ENCODE measurements at regions not wholly inside any gene's neighbourhood (a gene's known extent, or its start where the extent isn't known, plus 50 kb on each side); places are given as distances from the start of the nearest gene placed in this dataset.

DNA sequence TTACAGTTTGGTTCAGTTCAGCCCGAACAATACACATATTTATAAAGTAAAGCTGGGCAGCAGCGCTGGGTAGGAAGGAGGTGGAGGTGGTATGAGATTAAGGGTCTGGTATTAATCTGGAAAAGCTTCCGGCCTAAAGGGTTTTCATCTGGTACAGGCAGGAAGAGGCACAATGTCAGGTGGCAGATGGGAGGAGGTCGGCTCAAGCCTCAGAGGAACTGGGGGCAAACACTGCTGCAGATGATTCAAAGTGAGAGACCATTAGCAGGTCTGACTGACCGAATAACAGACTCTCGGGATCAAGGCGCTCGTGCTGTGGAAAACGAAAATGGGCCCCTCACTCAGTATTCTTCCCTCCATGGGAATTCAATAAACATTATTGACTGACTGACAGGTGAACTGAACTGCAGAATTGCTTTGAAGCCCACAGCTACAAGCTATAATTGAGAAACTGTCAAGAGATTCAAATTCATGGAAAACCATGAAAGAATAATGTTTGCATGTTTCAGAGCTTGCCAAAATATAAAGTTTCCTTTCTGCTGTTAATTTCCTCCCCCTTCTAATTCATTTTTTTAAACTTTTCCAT, 75.3 kb downstream of the TMEM167A start:
- no peaks in the 10 kb centered on the region for H3K36me3 ChIP-seq (ENCODE audit: insufficient read depth in 1 of 2, low read depth in 1 of 2)
- DNase-seq (no peak), ATAC-seq (no peak)
- 74 to 80% (median 76%) methylated on average over 9 of the region's 9 CpGs for WGBS, 3 donors
- no peak for TF ChIP-seq CTCF (IDR thresholded peaks at IDR 0.05)
- H3K27ac ChIP-seq = no peak overlapping the region
- intact Hi-C loops (cut with DNase I) = no loop called here
- no peaks in the 10 kb centered on the region for H3K27me3 ChIP-seq (ENCODE audit: insufficient read depth in 3 of 3, low read length in 2 of 3)
- H3K4me3 ChIP-seq = no peak overlapping the region
- H3K9me3 ChIP-seq = no peaks in the 10 kb centered on the region
- H3K4me1 ChIP-seq = no peaks in the 10 kb centered on the region

DNA sequence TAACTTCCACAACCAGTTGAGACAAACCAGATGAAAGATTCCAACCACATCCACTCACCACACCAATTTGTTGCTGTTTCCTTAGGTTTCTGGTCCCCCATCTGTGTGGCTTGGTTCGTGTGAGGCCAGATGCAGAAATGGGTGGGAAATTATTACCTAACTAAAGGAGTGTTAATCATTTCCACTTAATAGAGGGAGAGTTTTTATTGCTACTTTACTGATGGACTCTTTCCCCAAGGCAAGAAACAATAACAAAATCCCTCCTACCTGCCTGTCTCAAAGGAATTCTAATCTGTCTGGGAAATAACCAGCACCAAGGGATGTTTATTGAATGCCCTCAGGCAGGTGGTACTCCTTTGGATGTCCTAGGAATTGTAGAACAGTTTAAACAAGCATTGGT, 76.3 kb downstream of the TMEM167A start:
- intact Hi-C loops (cut with DNase I) = no loop called here
- ATAC-seq (no peak), DNase-seq (no peak)
- Histone ChIP-seq H3K36me3 (ENCODE audit: insufficient read depth in 1 of 2, low read depth in 1 of 2) (no peaks in the 10 kb centered on the region), H3K27ac (no peak overlapping the region), H3K9me3 (no peaks in the 10 kb centered on the region), H3K4me1 (no peaks in the 10 kb centered on the region), H3K27me3 (ENCODE audit: insufficient read depth in 3 of 3, low read length in 2 of 3) (no peaks in the 10 kb centered on the region), H3K4me3 (no peak overlapping the region)
- TF ChIP-seq CTCF (IDR thresholded peaks at IDR 0.05) = no peak
- 68 to 74% (median 74%) methylated on average over 1 of the region's 1 CpG for WGBS, 3 donors

- Histone ChIP-seq H3K27ac (no peak overlapping the region), H3K4me1 (no peaks in the 10 kb centered on the region), H3K9me3 (no peaks in the 10 kb centered on the region), H3K27me3 (ENCODE audit: insufficient read depth in 3 of 3, low read length in 2 of 3) (no peaks in the 10 kb centered on the region), H3K36me3 (ENCODE audit: insufficient read depth in 1 of 2, low read depth in 1 of 2) (no peaks in the 10 kb centered on the region), H3K4me3 (no peak overlapping the region)
- no peak for TF ChIP-seq CTCF (IDR thresholded peaks at IDR 0.05)
- DNase-seq = no peak
- 44 to 47% (median 47%) methylated on average over 2 of the region's 2 CpGs for WGBS, 3 donors
- intact Hi-C loops (cut with DNase I) = no loop called here
- ATAC-seq = no peak
Measured at GRCh38 chr5:83000428-83000827, 76.8 kb downstream of the TMEM167A start.

DNA sequence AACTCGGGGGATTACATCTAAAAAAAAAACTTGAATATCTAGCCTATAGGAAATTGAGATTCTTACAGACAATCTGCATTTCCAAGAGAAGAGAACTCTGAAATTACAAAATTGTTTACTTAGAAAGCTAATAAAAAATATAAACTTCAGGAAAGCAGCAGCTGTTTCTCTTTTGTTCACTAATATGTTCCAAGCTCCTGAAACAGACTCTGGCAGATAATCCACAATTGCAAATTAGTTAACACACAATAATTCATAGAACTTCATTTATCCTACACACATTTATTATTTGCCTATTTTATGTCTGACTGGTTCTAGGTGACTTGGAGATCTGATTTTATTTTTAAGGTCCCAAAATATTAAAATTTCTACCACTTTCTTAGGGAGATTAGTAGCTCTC, 83.8 kb downstream of the TMEM167A start:
- WGBS, 3 donors = 60 to 77% (median 74%) methylated on average over 1 of the region's 1 CpG
- TF ChIP-seq CTCF (IDR thresholded peaks at IDR 0.05) = no peak
- Histone ChIP-seq H3K36me3 (ENCODE audit: insufficient read depth in 1 of 2, low read depth in 1 of 2) (no peaks in the 10 kb centered on the region), H3K9me3 (no peaks in the 10 kb centered on the region), H3K4me3 (no peak overlapping the region), H3K27me3 (ENCODE audit: insufficient read depth in 3 of 3, low read length in 2 of 3) (no peaks in the 10 kb centered on the region), H3K27ac (no peak overlapping the region), H3K4me1 (no peaks in the 10 kb centered on the region)
- DNase-seq (no peak), ATAC-seq (no peak)
- intact Hi-C loops (cut with DNase I) = no loop called here

- no peak overlapping the region for H3K4me3 ChIP-seq
- WGBS, 3 donors = 50 to 57% (median 54%) methylated on average over 4 of the region's 4 CpGs
- intact Hi-C loops (cut with DNase I) = no loop called here
- TF ChIP-seq CTCF (IDR thresholded peaks at IDR 0.05) = no peak
- no peaks in the 10 kb centered on the region for H3K4me1 ChIP-seq
- no peaks in the 10 kb centered on the region for H3K36me3 ChIP-seq (ENCODE audit: insufficient read depth in 1 of 2, low read depth in 1 of 2)
- no peak for DNase-seq
- ATAC-seq = no peak
- H3K27ac ChIP-seq = no peak overlapping the region
- no peaks in the 10 kb centered on the region for H3K9me3 ChIP-seq
- H3K27me3 ChIP-seq (ENCODE audit: insufficient read depth in 3 of 3, low read length in 2 of 3) = no peaks in the 10 kb centered on the region
Measured at GRCh38 chr5:82992646-82993045, 84.5 kb downstream of the TMEM167A start.

All from psoas muscle (tissue), 7 donors.